NCI-H2107 treated with DMSO at 0.1 percent for 48 hours (cell line): ENCODE measurements at regions not wholly inside any gene's neighbourhood (a gene's known extent, or its start where the extent isn't known, plus 50 kb on each side); places are given as distances from the start of the nearest gene placed in this dataset.

Source experiments
- DNase-seq: peaks from one replicate; lab custom pipeline; 2025; ENCODE audit not compliant: unreplicated experiment; lab: John Stamatoyannopoulos, UW

GRCh38 chr6:40268614-40269013, 318.6 kb downstream of the LRFN2 start:
- no peak for DNase-seq

DNA sequence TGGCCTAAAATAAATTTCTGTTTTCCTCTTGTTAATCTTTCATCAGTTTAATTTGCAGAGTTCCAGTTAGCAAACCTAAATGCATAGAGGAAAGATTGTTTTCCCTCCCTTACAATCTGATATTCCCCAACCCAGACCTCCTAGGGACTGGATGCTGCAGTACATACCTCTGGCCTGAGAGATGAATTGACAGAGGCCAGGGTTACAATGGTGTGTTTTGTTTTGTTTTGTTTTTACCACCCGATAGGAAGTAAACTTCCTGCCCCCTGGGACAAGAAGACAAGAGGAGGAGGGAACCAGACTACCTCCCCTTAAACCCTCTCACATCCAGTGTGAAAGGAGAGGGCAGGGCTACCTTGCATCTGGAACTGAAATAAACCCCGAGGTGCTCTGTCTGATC, 319.0 kb downstream of the LRFN2 start:
- DNase-seq: no peak

DNA sequence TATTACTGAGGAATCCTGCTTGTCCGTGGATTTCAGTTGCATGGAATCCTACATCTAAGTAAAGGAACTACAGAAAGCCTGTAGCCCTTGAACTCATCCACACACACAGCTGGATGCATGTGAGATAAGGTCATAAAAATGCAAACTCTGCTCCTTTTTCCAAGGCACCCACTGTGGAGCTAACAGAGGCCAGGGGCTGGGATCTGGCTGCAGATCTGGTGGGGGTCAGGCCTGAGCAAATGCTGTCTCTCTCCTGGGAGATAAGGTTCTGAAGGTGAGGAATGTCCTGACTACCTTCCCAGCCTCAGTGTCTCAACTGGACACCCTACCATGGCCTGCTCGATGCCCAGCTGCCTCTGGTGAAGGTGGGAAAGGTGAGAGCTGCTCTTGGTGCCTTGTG, 321.5 kb downstream of the LRFN2 start:
- no peak for DNase-seq

DNA sequence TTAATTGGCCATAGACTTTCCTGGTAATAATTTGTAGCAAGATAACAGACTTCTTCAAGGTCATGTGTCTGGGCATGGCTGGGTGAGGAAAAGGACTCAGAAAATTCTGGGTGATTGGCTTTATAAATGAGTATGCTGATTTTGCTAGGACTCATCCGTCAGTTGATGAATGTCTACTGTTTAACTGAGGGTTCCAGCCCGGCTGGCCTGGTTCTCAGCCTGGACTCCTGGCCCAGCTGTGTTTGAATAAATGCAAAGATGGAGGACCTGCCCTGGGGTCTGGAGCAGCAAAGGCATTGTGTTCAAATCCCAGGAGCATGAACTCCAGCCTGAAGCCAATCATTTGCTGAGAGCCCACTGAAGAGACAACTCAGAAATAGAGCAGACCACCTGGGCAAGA, 323.2 kb downstream of the LRFN2 start:
- DNase-seq: no peak

DNA sequence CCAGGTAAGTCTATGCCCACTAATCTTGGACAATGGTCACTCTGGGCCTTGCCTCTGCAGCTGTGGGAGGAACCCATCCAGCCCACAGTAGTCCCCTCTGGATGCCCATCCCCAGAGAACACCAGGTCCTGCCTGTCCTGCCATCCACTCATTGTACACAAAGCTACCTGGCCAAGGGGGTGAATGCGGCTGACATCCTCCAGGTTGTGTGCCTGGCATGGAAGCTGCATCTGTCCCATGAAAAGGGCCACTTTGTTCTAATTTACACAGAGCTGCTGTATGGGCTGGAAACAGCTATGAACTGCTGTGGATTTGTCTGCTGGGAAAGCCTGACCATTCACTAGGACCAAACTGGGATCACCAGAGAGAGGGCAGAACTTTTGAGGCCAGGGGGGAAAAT, 324.8 kb downstream of the LRFN2 start:
- no peak for DNase-seq

- no peak for DNase-seq
These were observed 324.3 kb upstream of the MOCS1 start for GRCh38 chr6:40258531-40258930.

DNA sequence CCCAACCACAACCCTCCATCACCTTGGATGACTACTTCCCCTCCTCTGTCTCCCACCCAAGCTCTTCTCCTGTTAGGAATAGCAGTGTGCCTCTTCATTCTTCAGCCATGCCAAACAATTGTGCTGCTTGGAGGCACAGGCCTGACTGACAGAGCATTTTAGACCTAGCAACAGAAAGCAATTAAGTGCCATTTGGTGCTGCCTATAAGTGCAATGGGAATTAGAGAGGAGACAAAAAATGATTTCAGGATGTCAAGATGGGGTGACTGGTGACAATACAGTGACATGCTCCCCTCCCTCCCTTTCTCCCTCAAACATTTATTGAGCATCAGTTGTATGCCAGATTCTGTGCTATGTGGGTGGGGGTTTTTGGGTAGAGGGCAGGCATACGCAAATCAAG, 322.6 kb upstream of the MOCS1 start:
- no peak for DNase-seq

GRCh38 chr6:40256224-40256623, 322.0 kb upstream of the MOCS1 start:
- no peak for DNase-seq

DNA sequence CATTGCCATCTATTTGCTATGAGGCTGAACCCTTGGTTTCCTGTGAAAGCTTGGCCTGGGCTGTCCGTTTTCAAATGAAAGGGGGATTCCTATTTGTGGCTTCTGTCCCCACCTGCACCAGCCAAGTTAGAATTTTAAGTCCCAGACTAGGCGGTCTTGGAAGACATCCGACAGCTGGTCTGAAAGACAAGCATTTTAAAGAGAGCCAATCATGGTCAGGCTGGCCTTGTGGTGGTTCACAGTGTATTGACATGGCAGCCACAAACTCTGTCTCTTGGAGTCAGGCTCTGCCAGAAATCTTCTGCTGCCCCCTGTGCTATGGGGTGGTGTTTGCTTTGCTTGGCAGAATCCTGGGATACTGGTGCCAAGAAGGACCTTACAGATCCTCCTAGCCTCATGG, 319.2 kb upstream of the MOCS1 start:
- no peak for DNase-seq

GRCh38 chr6:40252531-40253258, 318.4 kb upstream of the MOCS1 start:
- DNase-seq: no peak

- DNase-seq: peak; percentile 1
These were observed 317.5 kb upstream of the MOCS1 start for GRCh38 chr6:40251637-40252300.

GRCh38 chr6:40249935-40250334, 315.7 kb upstream of the MOCS1 start:
- no peak for DNase-seq

DNA sequence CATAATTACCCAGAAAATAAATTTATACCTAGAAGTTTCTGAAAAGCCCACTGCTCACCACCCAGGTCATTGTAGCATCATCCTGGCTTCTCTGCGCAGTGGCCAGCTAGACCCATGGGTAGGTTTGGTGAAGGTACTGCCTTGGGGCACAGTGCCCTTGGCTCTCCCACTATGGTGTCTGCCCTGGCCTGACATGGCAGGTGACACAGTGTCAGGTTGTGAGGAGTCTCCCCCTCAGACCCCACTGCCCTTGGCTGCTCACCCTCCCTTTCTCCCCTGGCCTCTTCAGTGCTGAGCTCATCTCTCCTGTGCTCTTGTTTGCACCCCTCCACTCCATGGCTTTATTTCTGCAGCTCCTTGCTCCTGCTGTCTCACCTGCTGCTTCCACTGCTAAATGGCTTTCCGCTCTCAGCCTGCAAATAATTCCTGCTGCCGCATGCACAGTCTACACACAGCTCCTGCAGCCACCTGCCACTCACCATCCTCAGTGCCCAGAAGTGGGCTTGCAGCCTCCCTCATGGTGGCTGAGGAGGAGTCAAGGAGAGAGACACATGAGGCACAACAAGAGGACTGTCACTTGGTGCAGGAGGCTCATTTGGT, 313.4 kb upstream of the MOCS1 start:
- no peak for DNase-seq

GRCh38 chr6:40244699-40245098, 310.4 kb upstream of the MOCS1 start:
- DNase-seq: no peak

- no peak for DNase-seq
These were observed 298.4 kb upstream of the MOCS1 start for GRCh38 chr6:40232698-40233097.

- no peak for DNase-seq
These were observed 293.5 kb upstream of the MOCS1 start for GRCh38 chr6:40227735-40228134.

DNA sequence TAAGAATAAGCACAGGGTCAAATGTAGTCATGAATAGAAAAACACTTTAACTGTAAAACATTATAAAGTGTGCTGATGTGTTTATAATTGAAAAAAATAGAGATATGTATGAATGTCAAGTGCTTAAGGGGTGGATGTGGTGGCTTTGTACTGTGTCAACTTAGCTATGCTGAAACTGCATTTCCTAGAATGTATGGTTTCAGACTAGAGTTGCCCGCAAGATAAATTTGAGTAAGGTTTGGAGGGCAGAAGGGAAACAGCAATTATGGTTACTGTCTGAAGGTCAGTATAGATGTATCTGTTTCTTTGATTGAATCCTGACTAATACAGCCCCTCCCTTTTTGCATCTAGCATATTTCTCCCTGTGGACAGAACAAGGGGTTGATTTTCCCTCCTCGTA, 288.1 kb upstream of the MOCS1 start:
- no peak for DNase-seq

- DNase-seq: no peak
These were observed 285.5 kb upstream of the MOCS1 start for GRCh38 chr6:40219799-40220198.

DNA sequence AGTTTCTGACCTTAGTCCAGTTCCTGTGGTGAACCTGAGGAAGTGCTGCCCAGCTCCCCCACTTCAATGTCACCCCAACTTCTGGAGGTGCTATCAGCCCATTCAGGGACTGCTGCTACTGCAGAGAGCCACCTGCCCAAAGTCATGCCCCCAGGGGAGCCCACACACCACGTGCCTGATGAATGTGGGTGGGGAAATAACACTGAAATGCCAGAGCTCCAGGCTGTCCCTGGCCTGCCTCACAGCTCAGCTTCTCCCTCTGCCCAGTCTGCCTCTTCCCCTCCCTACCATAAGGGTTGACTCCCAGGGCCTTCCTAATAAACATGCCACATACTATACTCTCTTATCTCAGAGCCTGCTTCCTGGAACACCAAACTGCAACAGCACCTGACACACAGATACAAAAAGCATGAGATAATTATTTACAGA, 276.4 kb upstream of the MOCS1 start:
- peak; percentile 8 for DNase-seq

DNA sequence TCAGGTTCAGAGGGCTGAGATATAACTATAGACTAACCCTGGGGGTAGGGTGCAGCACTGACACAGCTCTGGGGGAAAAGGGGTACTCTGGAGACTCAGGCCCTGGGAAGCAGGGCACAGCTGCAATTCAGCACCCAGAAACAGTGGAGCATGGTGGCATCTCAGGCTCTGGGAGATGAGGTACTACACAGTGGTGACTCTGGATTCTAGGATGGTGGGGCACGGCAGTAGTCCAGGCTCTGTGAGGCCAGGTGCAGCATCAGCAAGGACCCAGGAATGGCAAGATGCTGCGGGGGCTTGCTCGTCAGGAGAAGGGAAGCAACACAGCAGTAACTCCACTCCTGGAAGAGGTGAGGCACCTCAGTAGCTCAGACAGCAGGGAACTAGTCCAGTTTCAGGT, 271.5 kb upstream of the MOCS1 start:
- no peak for DNase-seq

- no peak for DNase-seq
These were observed 270.7 kb upstream of the MOCS1 start for GRCh38 chr6:40205004-40205403.

GRCh38 chr6:40197371-40197770, 263.1 kb upstream of the MOCS1 start:
- no peak for DNase-seq
